ENCODE measurements at regions not wholly inside any gene's neighbourhood (a gene's known extent, or its start where the extent isn't known, plus 50 kb on each side); places are given as distances from the start of the nearest gene placed in this dataset.
"Not testable (repeated sequence)": the region's sequence is repeated elsewhere in the genome, so short reads cannot be mapped to it uniquely, and the experiment has no call there.

GRCh38 chr2:128598260-128598659 lies 279.6 kb upstream of the HS6ST1 start:
- not testable (repeated sequence) for TF ChIP-seq ZEB2 (IDR thresholded peaks at IDR 0.05); KLF10 (CRISPR knock-in tag; IDR thresholded peaks at IDR 0.05); RNF2 (IDR thresholded peaks at IDR 0.05); ZNF77 (CRISPR knock-in tag; IDR thresholded peaks at IDR 0.05); ZNF3 (CRISPR knock-in tag; IDR thresholded peaks at IDR 0.05); MAX (CRISPR knock-in tag; IDR thresholded peaks at IDR 0.05); CBFB (CRISPR knock-in tag; IDR thresholded peaks at IDR 0.05); EHMT2 (IDR thresholded peaks at IDR 0.05); MYC (IDR thresholded peaks at IDR 0.05; ENCODE audit: low read depth, low read length); MYC (CRISPR knock-in tag; IDR thresholded peaks at IDR 0.05; ENCODE audit: borderline replicate concordance, low read depth)
